NCI-H526 treated with DMSO at 0.1 percent for 48 hours (cell line): ENCODE measurements at regions not wholly inside any gene's neighbourhood (a gene's known extent, or its start where the extent isn't known, plus 50 kb on each side); places are given as distances from the start of the nearest gene placed in this dataset.
"Not testable (repeated sequence)": the region's sequence is repeated elsewhere in the genome, so short reads cannot be mapped to it uniquely, and the experiment has no call there.

Source experiments
- DNase-seq: peaks from one replicate; lab custom pipeline; 2025; lab: John Stamatoyannopoulos, UW

GRCh38 chr10:94088926-94089381 is 95.2 kb downstream of the PLCE1 start:
- DNase-seq: no peak

DNA sequence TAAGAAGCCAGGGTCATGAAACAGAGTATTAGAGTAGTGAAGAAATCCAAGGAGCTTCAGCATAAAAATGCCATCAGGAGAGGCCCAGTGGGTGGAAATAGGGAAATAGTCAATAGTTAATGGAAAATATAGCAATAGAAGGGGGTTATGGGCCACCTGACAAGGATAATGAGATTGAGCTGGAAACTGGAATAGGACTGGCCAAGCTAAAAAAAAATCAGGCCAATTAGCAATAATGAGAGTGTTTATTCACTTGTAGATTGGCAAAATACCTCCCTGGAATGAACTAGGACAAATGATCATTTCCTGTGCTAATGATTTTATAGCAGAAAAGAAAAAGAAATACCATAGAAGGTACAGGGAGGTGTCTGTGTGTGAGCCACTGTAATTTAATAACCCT is 97.9 kb downstream of the PLCE1 start:
- no peak for DNase-seq

DNA sequence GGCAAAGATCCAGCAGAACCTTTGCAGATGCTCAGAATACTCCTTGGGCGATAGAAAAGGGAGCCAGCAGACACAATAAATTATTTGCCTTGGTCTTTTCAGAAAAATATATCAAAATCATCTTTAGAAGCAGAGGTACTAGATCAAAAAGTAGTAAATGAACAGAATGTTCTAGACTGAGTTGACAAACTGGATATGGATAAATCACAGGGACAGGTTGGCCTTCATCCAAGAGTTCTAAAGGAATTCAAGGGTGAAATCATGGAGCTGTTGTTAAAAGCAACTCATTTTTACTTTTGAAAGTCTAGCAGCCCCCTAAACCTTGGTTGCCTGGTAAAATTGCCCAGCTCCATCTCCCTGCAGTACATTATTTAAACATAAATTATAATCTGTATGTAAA is 99.1 kb downstream of the PLCE1 start:
- DNase-seq: no peak

DNA sequence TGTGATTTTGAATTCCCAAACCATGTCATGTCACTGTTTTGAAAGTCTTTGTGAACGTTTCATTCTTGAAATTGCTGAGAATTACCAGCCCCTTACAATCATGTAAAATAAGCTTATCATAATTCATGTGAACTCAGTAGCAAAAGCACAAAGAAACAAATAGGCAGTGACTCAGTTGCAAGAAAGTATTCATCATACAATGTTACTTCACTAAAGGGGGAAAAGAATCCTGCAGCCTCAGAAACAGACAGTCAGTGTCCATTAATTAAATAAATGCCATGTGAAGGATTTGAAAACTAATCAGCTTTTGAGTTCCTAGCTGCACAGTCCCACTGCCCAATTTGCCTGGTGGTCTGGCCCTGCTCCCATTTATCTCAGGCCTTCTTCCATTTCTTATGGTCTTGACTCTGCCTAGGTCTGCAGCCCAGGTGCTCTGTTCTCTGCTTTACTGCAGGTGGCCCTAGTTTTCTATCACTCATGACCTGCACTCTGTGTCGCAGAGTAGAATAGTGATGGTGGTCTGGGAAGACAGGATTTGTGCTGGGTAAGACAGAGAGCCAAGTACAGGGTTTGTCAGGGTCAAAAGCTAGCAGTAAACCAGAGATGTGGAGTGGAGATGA is 99.7 kb downstream of the PLCE1 start:
- DNase-seq: no peak

DNA sequence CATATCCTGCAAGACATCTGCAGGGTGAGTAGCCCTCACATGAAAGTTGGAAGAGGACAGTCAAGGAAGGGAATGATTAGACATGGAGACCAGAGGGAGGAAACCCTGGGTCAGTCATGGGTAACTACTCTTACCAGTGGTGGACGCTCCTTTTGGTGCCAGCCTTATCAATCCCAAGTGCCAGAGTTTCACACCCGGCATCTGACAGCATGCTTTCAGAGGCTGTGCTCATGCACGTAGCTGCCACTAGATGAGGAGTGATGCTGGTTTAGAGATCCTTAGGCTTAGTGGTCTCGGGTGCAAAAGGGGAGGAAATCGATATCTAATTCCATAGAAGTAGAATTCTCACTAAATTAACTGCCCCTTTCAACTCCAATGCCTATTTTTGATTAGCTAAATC is 100.8 kb downstream of the PLCE1 start:
- no peak for DNase-seq

GRCh38 chr10:94097656-94098055 is 103.9 kb downstream of the PLCE1 start:
- no peak for DNase-seq

- no peak for DNase-seq
Observed at GRCh38 chr10:94098896-94099295, 105.2 kb downstream of the PLCE1 start.

DNA sequence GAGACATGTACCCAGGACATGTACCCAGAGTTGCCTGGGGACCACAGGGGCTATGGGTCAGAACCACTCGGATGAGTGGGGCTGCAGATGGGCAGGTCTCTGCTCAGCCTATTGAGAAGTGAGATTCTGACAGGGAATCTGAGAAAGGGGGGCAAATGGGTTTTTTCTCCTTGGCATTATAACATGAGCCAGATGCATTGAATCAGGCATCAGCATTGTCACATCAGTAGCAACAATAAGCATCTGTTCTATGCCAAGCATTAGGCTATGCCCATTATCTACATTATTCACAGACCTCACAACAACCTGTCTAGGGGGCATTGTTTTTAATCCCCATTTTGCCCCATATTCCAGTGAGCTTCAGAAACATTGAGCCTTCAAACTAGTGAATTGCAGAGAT is 108.2 kb downstream of the PLCE1 start:
- no peak for DNase-seq

- no peak for DNase-seq
Observed at GRCh38 chr10:94102436-94102835, 108.7 kb downstream of the PLCE1 start.

DNA sequence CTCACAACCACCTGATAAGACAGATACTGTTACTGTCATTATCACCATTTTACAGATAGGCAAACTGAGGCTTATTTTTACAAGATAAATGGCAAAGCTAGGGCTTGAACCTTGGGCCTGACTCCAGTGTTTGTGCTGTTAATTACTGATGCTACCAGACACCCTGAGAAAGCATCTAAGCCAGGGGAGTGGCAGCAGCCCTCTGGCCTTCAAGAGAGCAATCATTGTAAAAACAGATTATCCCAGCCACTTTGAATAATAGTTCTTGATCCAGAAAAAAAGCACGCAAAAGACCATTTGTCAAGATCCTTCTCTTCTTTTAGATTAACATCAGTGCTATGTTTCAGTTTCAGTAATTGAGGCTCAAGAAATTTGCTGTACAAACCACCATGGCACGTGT is 109.5 kb downstream of the PLCE1 start:
- DNase-seq: no peak

GRCh38 chr10:94103801-94104221 is 110.1 kb downstream of the PLCE1 start:
- no peak for DNase-seq

- no peak for DNase-seq
Observed at GRCh38 chr10:94104316-94105000, 110.7 kb downstream of the PLCE1 start.

DNA sequence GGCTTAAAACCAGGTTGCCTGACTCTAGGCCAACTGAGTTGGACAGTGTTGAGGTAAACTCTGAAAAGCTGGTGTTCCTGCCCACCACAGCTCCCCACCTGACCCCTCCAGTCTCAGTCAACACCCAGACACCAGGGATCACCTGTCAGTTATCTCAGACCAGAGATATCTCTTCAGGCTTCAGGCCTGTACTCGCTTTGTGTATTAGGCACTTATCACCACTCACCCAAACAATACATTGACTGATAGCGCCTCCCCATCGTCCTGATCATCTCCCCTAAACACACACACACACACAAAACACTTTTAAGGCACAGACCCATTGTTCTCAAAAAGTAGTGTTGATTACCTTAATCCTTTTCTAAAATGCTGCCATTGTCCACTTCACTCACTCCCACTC is 111.5 kb downstream of the PLCE1 start:
- no peak for DNase-seq

DNA sequence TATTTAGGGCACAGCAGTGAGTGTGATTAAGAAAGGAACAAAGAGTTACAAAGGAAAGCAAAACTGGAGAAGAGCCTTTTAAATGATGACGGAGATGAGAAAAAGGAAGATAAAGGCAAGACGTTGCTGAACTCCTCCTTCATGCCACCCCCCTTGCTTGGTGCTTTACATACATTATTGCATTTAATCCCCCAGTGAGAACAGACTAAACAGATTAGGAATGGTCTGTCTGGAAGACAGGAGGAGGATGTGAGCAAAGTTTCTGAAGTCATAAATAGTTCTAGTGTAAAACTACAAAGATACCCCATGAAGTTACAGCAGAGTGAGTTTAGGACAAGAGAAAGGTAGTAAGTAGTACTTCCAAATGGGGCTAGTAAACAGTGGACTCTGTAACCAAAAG is 113.5 kb downstream of the PLCE1 start:
- DNase-seq: no peak

- no peak for DNase-seq
Observed at GRCh38 chr10:94108200-94108599, 114.5 kb downstream of the PLCE1 start.

- DNase-seq: no peak
Observed at GRCh38 chr10:94111367-94111766, 117.6 kb downstream of the PLCE1 start.

GRCh38 chr10:94112321-94112720 is 118.6 kb downstream of the PLCE1 start:
- no peak for DNase-seq

- no peak for DNase-seq
Observed at GRCh38 chr10:94115725-94116124, 122.0 kb downstream of the PLCE1 start.

GRCh38 chr10:94116848-94117247 is 123.1 kb downstream of the PLCE1 start:
- DNase-seq: no peak

GRCh38 chr10:94122211-94122610 is 128.5 kb downstream of the PLCE1 start:
- no peak for DNase-seq

GRCh38 chr10:94123258-94123995 is 129.7 kb downstream of the PLCE1 start:
- no peak for DNase-seq

GRCh38 chr10:94124147-94124546 is 130.4 kb downstream of the PLCE1 start:
- not testable (repeated sequence) for DNase-seq

DNA sequence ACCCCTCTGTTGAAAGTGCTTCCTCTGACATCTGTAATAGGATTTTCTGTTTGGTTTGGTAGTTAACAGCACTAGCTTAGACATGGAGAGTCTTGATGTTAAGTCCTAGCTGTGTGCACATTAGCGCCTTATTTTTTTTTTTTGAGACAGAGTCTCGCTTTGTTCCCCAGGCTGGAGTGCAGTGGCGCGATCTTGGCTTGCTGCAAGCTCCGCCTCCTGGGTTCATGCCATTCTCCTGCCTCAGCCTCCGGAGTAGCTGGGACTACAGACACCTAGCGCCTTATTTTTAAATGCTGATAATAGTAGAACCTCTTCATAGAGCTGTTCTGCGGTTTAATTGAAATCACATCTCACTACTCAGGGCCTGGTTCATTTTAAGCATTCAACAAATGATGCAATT is 131.5 kb downstream of the PLCE1 start:
- not testable (repeated sequence) for DNase-seq
